WI38 (cell line): ENCODE measurements at regions not wholly inside any gene's neighbourhood (a gene's known extent, or its start where the extent isn't known, plus 50 kb on each side); places are given as distances from the start of the nearest gene placed in this dataset.

Source experiments
- H3K4me3 ChIP-seq: 2 replicates; pipeline ENCODE4 v1.5.1; 2011; ENCODE audit warnings: low read depth, mild to moderate bottlenecking, control low read depth, low read length
- CTCF ChIP-seq: IDR thresholded peaks from 2 replicates; pipeline ENCODE4 v1.5.1; 2012; ENCODE audit warnings: low read depth, mild to moderate bottlenecking, control low read depth, low read length

- TF ChIP-seq CTCF: no peak
- no peak overlapping the region for H3K4me3 ChIP-seq
These were observed 1575.2 kb upstream of the LRRTM3 start for GRCh38 chr10:65350611-65351010.

- H3K4me3 ChIP-seq: no peak overlapping the region
- no peak for TF ChIP-seq CTCF
These were observed 1570.6 kb upstream of the LRRTM3 start for GRCh38 chr10:65355141-65355680.

GRCh38 chr10:65358565-65358964, 1567.3 kb upstream of the LRRTM3 start:
- TF ChIP-seq CTCF: no peak
- no peak overlapping the region for H3K4me3 ChIP-seq

- TF ChIP-seq CTCF: no peak
- H3K4me3 ChIP-seq: no peak overlapping the region
These were observed 1565.3 kb upstream of the LRRTM3 start for GRCh38 chr10:65360497-65360896.

- TF ChIP-seq CTCF: no peak
- no peak overlapping the region for H3K4me3 ChIP-seq
These were observed 1560.0 kb upstream of the LRRTM3 start for GRCh38 chr10:65365878-65366277.

GRCh38 chr10:65367706-65368105, 1558.1 kb upstream of the LRRTM3 start:
- no peak for TF ChIP-seq CTCF
- H3K4me3 ChIP-seq: no peak overlapping the region

GRCh38 chr10:65375528-65375927, 1550.3 kb upstream of the LRRTM3 start:
- no peak overlapping the region for H3K4me3 ChIP-seq
- TF ChIP-seq CTCF: no peak
